HG02943 (cell line): ENCODE measurements at regions not wholly inside any gene's neighbourhood (a gene's known extent, or its start where the extent isn't known, plus 50 kb on each side); places are given as distances from the start of the nearest gene placed in this dataset.
"Not testable (repeated sequence)": the region's sequence is repeated elsewhere in the genome, so short reads cannot be mapped to it uniquely, and the experiment has no call there.

Experiments
- ATAC-seq: cut with Tn5 transposase; IDR thresholded peaks from one replicate; pipeline ENCODE4 v1.9.1; 2021; ENCODE audit warnings: mild to moderate bottlenecking, low read depth, moderate library complexity; ENCODE audit not compliant: unreplicated experiment

- ATAC-seq: no peak
Observed at GRCh38 chr2:5022061-5022460, 670.1 kb upstream of the SOX11 start.

- ATAC-seq: not testable (repeated sequence)
Observed at GRCh38 chr2:5022708-5023635, 669.2 kb upstream of the SOX11 start.

GRCh38 chr2:5026571-5027234 is 665.5 kb upstream of the SOX11 start:
- ATAC-seq: no peak

- ATAC-seq: no peak
Observed at GRCh38 chr2:5035057-5035488, 657.1 kb upstream of the SOX11 start.

- ATAC-seq: no peak
Observed at GRCh38 chr2:5036256-5036655, 655.9 kb upstream of the SOX11 start.

GRCh38 chr2:5039241-5039975 is 652.8 kb upstream of the SOX11 start:
- ATAC-seq: no peak

GRCh38 chr2:5040571-5040970 is 651.6 kb upstream of the SOX11 start:
- no peak for ATAC-seq

- no peak for ATAC-seq
Observed at GRCh38 chr2:5041501-5041900, 650.7 kb upstream of the SOX11 start.

GRCh38 chr2:5042666-5043440 is 649.3 kb upstream of the SOX11 start:
- no peak for ATAC-seq

- no peak for ATAC-seq
Observed at GRCh38 chr2:5051300-5051699, 640.9 kb upstream of the SOX11 start.

GRCh38 chr2:5052905-5053304 is 639.3 kb upstream of the SOX11 start:
- no peak for ATAC-seq

- no peak for ATAC-seq
Observed at GRCh38 chr2:5057891-5058351, 634.3 kb upstream of the SOX11 start.

GRCh38 chr2:5060956-5061355 is 631.2 kb upstream of the SOX11 start:
- no peak for ATAC-seq

GRCh38 chr2:5064687-5065086 is 627.5 kb upstream of the SOX11 start:
- ATAC-seq: no peak

GRCh38 chr2:5067816-5068215 is 624.4 kb upstream of the SOX11 start:
- no peak for ATAC-seq

GRCh38 chr2:5070257-5070656 is 621.9 kb upstream of the SOX11 start:
- no peak for ATAC-seq

- no peak for ATAC-seq
Observed at GRCh38 chr2:5074733-5075132, 617.5 kb upstream of the SOX11 start.

GRCh38 chr2:5076599-5076998 is 615.6 kb upstream of the SOX11 start:
- ATAC-seq: no peak

- ATAC-seq: no peak
Observed at GRCh38 chr2:5077479-5078089, 614.6 kb upstream of the SOX11 start.

GRCh38 chr2:5083402-5083801 is 608.8 kb upstream of the SOX11 start:
- ATAC-seq: no peak
